ENCODE measurements at regions not wholly inside any gene's neighbourhood (a gene's known extent, or its start where the extent isn't known, plus 50 kb on each side); places are given as distances from the start of the nearest gene placed in this dataset.
"Not testable (repeated sequence)": the region's sequence is repeated elsewhere in the genome, so short reads cannot be mapped to it uniquely, and the experiment has no call there.

DNA sequence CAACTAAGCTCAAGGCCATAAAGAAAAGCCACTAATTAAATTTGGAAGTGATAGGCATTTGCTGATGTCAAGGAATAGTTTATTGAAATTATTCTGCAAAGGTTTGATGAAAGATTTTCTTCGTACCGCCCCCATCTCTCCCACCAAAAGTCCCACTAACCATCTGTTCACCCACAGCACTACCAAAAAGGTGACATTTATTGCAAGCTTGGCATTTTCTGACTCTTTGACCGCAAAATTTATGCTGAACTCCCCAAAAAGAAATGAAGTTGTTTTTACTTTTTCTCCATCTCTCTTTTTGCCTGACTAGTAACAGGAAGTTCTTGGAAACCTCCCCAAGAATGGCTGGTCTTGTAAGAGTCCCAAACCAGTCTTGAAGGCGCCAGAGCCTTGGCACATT lies 384.9 kb upstream of the SOX9 start:
- no peak for DNase-seq

DNA sequence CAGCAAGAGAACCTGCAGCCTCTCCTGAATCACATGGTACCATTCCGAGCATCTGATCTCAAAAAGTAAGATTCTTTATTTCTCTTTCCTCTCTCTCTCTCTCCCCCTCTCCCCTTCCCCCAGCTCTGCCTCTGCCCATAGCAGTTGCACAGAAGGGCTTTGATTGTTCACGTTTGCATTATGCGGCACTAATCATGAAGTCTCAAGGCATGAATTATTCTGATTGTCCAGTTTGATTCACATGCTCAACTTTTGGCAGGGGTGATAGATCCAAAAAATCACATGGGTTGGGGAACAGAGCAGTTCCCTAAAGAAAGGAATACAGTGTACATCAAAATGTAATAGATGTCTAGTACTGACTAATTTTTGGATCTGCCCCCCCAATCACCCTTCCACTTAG lies 380.0 kb upstream of the SOX9 start:
- no peak for DNase-seq

DNA sequence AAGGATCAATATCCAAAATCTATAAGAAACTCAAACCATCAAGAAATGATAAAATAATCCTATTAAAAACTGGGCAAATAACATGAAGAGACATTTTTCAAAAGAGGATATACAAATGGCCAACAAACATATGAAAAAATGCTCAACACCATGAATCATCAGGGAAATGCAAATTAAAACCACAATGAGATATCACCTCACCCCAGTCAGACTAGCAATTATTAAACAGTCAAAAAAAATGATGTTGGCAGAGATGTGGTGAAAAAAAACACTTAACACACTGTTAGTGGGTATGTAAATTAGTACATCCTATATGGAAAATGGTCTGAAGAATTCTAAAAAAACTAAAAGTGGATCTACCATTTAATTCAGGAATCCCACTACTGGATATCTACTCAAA lies 379.0 kb upstream of the SOX9 start:
- DNase-seq = no peak

DNA sequence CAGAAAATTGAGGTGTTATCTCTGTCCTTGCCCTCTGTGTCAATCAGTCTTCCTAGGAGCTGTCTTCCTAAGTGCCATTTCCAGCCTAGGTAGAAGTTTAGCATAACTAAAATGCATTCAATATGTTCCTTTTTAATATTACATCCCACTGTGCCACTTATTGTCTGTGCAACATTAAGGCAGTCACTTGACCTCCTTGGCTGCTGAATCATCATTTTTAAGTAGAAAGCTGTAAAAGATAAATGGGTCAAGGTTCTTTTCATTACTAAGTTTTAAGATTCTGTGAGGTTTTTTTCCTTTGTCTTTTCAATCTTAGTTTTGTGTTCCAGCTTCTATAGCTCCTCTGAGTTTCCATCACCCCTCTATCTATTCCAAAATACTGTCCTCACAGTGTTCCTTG lies 371.9 kb upstream of the SOX9 start:
- DNase-seq = no peak

DNA sequence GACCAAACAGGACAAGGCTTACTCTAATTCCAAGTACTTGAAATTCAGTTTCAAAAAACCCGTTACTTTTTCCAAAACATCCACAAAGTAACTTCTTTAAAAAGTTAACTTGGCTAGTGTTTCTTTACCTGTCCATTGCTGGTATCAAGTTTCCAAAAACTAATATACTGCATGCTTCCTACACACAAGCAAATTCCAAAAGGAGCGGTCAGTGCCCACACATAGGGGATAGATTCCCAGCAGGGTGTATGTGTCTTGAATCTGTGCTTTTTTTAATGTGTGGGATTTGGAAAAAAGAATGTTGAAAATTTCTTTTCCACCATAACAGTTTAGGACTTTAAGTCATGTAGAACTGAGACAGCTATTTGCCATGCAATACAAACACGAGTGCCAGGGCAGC lies 367.8 kb upstream of the SOX9 start:
- no peak for DNase-seq

DNA sequence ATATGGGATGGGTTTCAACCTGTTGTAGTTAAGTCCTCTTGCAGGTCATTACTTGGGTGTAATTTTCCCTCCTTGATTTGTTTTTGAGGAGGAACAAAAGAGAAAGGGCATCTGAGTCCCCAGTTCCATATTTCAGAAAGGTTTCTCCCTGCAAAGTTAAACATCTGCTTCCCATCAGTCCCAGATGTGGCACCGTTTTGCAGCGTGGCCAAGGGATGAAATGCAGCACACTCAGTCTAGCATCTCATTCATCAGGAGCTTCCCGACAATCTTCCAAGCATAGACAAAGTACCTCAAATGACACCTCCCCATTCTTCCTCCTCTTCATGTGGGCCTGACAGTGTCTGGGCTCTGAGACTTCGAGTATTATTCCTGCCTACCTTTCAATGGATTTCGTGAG lies 363.7 kb upstream of the SOX9 start:
- no peak for DNase-seq

DNA sequence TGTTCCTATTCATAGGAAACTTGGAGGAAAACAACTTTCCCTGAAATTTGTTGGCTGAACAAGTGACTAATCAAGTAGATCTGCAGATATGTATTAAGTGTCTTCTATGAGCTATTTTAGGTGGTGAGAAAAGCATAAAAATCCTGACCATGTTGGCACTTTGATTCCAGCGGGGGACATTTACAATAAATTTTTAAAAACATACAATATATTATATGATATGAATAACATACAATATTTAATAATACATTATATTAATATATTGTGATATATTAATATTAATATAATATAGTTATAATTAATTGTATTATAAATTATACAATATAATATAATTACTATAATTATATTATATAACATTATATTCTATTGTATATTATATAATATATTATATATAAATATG lies 362.9 kb upstream of the SOX9 start:
- DNase-seq = no peak

DNA sequence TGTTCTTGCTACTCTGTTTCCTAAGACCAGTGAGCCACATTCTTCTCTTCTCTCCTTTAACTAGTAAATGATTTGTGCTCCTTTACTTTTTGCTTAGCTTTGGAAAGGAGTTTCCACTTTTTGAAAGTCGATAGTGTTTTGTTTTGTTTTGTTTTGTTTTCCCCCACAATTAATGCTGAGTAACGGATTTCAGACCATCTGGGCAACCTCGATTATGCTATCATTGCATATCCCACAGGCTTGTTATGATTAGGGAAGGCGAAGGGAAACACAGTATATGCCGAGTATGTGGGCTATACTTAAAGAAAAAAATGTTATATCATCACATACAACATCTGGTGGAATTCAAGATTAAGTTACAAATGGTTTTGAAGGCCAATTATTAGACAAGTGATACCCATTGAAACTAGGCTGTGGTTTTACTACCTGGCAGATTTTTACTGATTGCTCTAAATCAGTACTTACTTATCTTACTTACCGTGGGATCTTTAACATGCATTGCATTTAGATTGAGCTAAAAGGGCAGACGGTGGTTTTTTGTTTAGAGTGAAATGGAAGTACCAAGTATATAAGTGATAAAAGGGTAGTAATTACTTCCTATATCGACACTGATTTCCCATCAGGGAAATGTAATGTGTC lies 361.3 kb upstream of the SOX9 start:
- DNase-seq = no peak

DNA sequence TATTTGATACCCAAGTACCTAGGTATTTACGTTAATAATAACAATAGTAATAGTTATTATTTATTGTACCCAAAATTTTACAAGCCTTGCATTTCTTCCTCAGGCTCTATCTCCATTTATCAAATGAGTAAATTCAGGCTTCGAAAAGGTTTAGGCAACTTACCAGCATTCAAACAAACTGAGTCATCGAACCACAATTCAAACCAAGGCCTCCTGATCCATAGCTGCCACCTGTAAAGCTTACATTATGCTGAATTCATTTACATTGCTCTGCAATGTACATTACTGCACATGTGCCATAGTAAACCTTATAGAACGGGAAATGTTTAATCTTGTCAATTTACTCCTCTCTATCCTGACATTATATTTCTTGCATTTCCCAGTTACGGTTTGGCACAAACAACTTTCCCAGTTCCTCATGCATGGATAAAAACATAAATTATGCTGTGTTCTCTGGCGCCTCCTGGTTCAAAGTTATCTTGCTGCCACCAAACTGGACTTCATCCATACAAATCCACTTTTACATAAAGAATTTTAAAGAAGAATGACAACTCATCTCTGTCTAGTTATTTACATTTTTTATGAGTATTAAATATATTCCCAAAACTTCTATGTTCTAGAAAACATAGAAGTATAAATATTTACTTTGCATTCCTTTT lies 360.6 kb upstream of the SOX9 start:
- no peak for DNase-seq

DNA sequence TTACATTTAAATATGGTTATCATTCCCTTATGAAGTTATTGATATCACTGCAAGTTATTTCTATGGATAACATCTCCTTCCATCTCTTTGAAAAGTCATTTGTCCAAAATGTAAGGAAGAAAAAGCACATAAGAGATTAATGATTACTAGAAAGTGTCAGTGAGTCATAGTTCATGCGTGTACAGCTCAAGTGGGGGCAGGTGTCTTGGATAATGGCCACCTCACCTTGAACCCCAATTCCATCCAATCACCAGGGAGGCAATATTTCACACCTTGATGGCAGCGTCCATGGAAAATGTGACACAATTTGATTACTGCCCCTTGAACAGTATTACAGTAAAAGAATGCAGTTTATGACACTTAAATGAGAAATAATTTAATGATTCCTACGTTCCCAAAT lies 358.3 kb upstream of the SOX9 start:
- DNase-seq = no peak

DNA sequence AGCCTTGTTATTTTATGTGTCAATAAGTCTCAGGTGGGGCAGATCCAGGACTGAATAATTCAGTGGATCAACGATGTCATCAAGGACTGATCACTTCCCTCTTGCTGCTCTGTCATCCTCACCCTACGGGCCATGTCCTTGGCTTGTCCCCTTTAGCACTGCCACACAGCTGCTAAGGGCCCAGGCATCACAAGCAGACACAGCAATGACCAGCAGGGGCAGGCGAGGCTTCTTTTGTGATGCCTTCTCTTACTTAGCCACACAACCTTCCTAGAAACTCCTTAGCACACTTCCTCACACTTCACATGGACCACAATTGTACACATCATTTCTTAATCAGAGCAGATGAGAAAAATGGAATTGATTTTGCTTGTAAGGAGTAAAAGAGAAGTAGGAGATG lies 356.3 kb upstream of the SOX9 start:
- no peak for DNase-seq

DNA sequence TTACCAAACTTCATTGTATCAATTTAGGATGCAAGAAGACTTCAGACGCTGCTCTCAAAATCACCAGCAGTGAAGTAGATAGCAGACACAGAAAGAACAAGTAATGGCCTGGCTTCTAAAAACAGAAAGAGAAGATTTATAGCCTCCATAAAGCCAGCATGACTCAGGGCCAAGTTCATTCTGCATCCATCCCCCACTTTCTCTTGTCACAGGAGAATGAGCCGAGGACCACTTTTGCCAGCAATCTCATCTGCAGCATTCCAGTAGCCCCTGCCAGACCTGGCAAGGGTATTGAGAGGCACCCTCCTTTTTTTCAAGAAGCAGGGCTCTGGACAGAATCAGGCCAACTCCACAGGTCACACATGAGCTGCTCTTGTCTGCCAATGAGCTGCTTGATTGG lies 355.4 kb upstream of the SOX9 start:
- no peak for DNase-seq

DNA sequence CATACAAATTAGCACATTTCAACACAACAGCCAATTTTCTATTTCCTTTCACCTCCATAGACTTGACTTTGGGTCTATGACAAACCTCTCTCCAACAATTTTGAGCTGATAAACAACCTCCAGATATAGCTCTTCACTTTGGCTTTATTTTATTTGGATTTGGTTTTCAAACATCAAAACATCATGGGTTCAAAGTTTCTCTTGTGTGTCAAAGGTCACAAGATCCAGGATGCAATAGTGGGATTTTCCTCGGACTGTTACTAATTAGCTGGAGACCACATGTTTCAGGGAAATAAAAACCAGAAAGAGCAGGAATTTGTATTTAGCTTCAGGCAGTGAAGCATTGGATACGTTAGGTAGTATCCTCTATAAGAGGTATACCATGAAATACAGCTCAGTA lies 351.0 kb upstream of the SOX9 start:
- no peak for DNase-seq

DNA sequence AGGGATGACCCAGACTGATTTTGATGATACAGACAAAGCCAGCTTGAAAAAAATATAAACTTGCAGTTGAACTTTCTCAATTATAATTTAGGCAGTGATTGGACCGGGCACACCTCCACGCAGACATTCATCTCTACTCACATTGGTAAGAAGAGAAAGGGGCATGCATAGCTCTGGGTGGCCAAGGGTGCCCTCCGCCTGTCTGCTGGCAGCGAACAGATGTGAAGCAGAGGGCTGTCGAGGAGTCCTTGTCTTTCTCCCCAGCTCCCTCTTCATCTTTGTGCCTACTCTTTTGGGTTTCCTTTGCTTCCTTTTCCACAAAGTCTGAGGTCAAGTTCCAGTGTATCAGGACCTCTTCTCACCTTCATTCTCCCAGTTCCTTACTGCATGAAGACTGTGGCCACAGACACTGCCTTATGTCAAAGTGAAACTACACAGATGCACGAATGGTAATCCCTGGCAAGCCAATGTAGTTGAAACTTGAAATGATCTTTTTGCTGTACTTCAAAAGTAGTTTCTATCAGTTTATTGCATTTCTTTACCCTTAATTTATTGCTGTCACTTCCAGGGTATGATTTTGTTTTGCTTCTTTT lies 343.7 kb upstream of the SOX9 start:
- no peak for DNase-seq

DNA sequence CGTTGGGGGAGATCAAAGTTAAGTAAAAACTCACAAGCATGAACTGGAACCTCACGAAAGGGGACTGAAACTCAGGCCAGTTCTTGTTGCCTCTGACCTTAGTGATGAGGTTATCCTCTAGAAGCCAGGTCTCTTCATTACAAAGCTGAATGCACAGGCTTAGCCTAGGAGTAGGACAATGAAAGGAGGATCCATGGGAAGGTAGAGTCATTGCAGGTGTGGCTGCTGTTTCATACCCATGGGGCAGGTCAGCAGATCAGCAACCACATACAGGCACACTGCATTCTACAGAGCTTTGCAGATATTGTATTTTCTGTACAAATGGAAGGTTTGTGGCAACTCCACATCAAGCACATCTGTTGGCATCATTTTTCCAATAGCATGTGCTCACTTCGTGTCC lies 341.3 kb upstream of the SOX9 start:
- no peak for DNase-seq

DNA sequence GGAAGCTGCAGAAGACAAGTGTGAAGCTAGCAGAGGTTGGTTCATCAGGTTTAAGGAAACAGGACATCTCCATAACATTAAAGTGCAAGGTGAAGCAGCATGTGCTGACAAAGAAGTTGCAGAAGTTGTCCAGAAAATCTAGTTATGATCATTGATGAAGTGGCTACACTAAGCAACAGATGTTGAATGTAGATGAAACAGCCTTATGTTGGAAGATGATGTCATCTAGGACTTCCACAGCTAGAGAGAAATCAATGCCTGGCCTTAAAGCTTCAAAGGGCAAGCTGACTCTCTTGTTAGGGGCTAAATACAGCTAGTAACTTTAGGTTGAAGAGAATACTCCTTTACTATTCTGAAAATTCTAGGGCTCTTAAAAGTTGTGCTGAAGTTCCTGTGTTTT lies 340.2 kb upstream of the SOX9 start:
- no peak for DNase-seq

DNA sequence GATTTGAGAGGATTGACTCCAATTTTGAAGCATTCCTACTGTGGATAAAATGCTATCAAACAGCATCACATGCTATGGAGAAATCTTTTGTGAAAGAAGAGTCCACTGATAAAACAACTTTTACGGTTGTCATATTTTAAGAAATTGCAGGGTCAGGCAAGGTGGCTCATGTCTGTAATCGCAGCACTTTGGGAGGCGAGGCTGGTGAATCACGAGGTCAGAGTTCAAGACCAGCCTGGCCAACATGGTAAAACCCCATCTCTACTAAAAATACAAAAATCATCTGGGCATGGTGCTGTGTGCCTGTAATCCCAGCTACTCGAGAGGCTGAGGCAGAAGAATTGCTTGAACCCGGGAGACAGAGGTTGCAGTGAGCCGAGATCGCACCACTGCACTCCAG lies 338.8 kb upstream of the SOX9 start:
- DNase-seq = not testable (repeated sequence)

DNA sequence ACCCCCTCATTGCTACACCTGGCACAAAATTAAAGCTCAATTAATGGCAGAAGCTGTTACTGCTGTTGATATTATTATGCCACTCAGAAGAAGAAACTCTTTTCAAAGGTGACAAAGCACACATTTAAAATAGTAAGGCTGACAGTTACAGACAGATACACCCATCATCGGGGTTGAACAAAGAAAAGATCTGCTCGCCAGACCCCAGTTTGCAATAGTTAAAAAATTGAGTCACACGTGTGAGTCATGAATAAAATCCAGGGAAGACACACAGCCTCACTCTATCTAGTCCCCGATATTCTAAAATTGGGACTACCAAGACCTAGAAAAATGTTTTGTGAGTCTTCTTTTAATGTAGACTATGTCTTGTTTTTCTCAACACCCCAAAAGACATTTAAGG lies 330.0 kb upstream of the SOX9 start:
- DNase-seq = no peak

DNA sequence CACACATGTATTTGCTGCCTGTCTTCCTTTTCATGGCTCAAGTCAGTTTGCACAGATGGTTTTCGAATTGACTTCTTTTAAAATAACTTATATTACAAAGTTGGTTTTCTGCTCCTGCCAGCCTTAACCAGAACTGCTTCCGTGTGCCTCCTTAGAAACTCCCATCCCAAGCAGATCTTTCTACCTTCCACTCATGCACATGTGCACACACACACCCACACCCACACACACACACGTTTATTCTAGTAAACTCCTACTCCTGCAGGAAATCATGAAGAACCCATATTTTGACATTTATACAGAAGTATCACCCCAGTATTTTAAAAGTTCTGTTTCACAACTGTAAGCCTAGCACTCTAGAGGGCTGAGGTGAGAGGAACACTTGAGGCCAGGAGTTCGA lies 329.5 kb upstream of the SOX9 start:
- no peak for DNase-seq

DNA sequence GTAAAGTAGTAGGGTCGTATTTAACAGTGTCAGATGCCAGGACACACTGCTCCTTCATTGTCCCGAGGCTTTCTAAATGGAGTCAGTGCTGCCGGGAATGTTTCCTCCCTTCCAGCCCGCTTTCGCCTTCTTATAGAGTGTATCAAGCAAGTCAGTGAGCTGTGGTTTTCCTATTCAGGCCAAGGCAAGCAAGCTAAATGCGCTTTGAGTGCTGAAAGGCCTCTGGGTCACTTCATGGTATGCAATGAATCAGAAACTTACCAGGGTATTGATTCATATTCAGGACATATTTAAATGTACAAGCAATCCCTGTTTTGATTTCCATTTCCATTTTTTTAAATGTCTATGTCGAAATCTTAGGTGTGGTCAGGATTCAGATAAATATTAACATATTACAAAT lies 327.9 kb upstream of the SOX9 start:
- DNase-seq = no peak

DNA sequence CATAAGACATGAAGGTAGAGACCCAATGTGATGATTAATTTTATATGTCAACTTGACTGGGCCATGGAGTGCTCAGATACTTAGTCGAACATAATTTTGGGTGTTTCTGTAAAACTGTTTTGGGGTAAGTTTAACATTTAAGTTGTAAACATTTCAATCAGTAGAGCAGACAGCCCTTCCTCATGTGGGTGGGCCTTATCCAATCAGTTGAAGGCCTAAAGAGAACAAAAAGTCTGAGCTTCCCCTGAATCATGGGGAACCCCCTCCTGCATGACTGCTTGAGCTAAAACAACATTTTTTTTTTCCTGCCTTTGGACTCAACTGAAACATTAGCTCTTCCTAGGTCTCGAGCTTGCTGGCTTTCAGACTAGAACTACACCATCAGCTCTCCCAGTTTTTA lies 327.3 kb upstream of the SOX9 start:
- no peak for DNase-seq

DNA sequence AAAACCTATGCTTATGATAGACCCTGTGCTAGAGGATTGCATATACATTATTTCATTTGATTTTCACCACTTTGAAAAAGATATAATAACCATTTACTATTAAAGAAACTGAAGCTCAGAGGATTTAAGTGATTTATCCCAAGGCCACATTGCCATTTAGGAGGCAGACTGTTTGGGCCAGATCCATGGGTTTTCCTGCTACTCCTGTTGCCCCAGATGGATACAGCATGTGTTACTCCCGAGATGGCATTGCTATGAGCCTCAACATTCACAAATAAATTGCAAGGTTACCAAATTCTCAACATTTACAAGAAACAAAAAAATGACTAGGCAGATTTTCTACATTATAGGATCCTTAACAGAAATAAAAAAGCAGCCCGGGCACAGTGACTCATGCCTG lies 322.1 kb upstream of the SOX9 start:
- no peak for DNase-seq

DNA sequence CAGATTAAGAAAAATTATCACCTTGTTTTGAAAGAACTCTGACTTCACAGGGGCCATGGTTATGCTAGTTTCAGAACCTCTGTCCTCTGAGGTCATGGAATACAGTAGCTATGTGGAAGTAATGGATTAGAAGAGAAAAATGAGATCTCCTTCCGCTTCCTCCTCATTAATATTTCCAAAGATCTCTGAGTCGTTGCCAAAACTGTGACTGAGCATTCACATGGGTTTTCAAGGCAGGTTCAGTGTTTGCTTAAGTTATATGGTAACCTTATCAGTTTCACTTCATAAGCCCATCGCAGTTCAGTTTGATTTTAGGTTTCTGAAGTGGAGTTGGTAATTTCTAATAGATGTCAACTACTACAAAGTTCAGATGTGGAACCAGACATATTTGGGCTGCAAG lies 321.2 kb upstream of the SOX9 start:
- no peak for DNase-seq

DNA sequence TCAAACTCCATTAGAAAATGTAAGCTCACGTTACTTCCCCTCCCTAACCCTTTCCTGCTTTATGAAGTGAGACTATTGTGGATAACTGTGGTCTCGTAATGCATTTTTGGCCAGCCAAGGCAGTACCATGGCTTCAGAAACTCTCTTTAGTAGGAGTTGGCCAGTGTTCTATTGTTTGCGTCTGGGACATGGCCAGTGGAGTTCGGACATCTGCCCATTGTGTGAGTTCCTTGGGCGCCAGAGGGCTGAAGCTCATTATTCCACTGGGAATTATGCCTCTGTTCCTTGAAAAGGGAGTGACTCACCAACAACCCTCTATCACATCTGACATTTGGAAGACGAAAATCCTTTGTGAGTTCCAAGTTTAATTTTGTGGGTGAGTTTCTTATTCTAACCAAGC lies 319.5 kb upstream of the SOX9 start:
- no peak for DNase-seq
